HEK293 (cell line): ENCODE measurements at regions not wholly inside any gene's neighbourhood (a gene's known extent, or its start where the extent isn't known, plus 50 kb on each side); places are given as distances from the start of the nearest gene placed in this dataset.

ENCODE experiments used
- CTCF ChIA-PET: fragments of 350-600 bp; formaldehyde crosslinking; extraction: SDS; loops from one replicate; lab custom pipeline; 2021; ENCODE audit warnings: antibody characterized with exemption; lab: Yijun Ruan, JAX
- POLR2A ChIA-PET: fragments of 300-600 bp; formaldehyde crosslinking; extraction: SDS; loops from one replicate; lab custom pipeline; 2020; ENCODE audit warnings: antibody characterized with exemption, inconsistent platforms; lab: Yijun Ruan, JAX
- H3K27ac ChIP-seq: fragments of 200-500 bp; sonication (Bioruptor generic); 2 replicates; pipeline ENCODE4 v1.5.1; 2014; ENCODE audit warnings: low read depth, low read length, control low read depth, inconsistent platforms; ENCODE audit errors: extremely low read depth
- H3K36me3 ChIP-seq, 2 experiments: fragments of 200-500 bp in 1 of 2; sonication (Bioruptor generic) in 1 of 2; 1 replicate in 1 of 2; 2 replicates in 1 of 2; pipeline ENCODE4 v1.5.1; 2014 to 2017; ENCODE audit warnings: inconsistent platforms in 2 of 2, low read length in 2 of 2; ENCODE audit not compliant: control insufficient read depth in 2 of 2, insufficient read depth in 1 of 2
- H3K4me1 ChIP-seq: fragments of 200-500 bp; sonication (Bioruptor generic); 2 replicates; pipeline ENCODE4 v1.5.1; 2014; ENCODE audit warnings: mild to moderate bottlenecking, low read length, inconsistent platforms; ENCODE audit not compliant: control insufficient read depth, insufficient read depth
- H3K4me3 ChIP-seq: 2 replicates; pipeline ENCODE4 v1.5.1; 2011; ENCODE audit warnings: low read depth, mild to moderate bottlenecking, control low read depth, low read length, moderate library complexity
- H3K9me3 ChIP-seq: fragments of 200-500 bp; sonication (Bioruptor generic); 2 replicates; pipeline ENCODE4 v1.5.1; 2014; ENCODE audit warnings: low read depth, low read length, inconsistent platforms; ENCODE audit not compliant: control insufficient read depth, insufficient read depth
- CTCF ChIP-seq: fragments of 450-650 bp; formaldehyde crosslinking; IDR thresholded peaks from 2 replicates; pipeline ENCODE4 v1.5.1; 2016; ENCODE audit warnings: missing biosample characterization, missing genetic modification characterization
- HOXA7 ChIP-seq: sonication (generic); formaldehyde crosslinking; IDR thresholded peaks from 2 replicates; pipeline ENCODE4 v1.8.1; 2022; ENCODE audit warnings: missing genetic modification reagents, borderline replicate concordance
- INSM2 ChIP-seq: fragments of 450-650 bp; formaldehyde crosslinking; IDR thresholded peaks from 2 replicates; pipeline ENCODE4 v1.5.1; 2016; ENCODE audit warnings: missing biosample characterization, missing genetic modification characterization
- MEIS1 ChIP-seq: sonication (generic); formaldehyde crosslinking; IDR thresholded peaks from 2 replicates; pipeline ENCODE4 v1.8.1; 2022; ENCODE audit warnings: missing genetic modification reagents, mild to moderate bottlenecking, borderline replicate concordance
- PRDM2 ChIP-seq: fragments of 450-650 bp; formaldehyde crosslinking; IDR thresholded peaks from 2 replicates; pipeline ENCODE4 v1.5.1; 2016; ENCODE audit warnings: missing biosample characterization, missing genetic modification characterization, borderline replicate concordance
- REPIN1 ChIP-seq: fragments of 450-650 bp; formaldehyde crosslinking; IDR thresholded peaks from 2 replicates; pipeline ENCODE4 v1.5.1; 2017; ENCODE audit warnings: missing biosample characterization, missing genetic modification characterization, low read depth
- TRIM28 ChIP-seq: IDR thresholded peaks from 2 replicates; pipeline ENCODE4 v1.6.1; 2011; ENCODE audit warnings: low read length, control low read depth, borderline replicate concordance
- ZFP37 ChIP-seq: fragments of 450-650 bp; formaldehyde crosslinking; IDR thresholded peaks from 2 replicates; pipeline ENCODE4 v1.5.1; 2016; ENCODE audit warnings: missing biosample characterization, missing genetic modification characterization
- ZFP69B ChIP-seq: fragments of 450-650 bp; formaldehyde crosslinking; IDR thresholded peaks from 2 replicates; pipeline ENCODE4 v1.5.1; 2016; ENCODE audit warnings: missing biosample characterization, missing genetic modification characterization
- ZNF140 ChIP-seq: fragments of 450-650 bp; formaldehyde crosslinking; IDR thresholded peaks from 2 replicates; pipeline ENCODE4 v1.5.1; 2016; ENCODE audit warnings: missing biosample characterization, missing genetic modification characterization
- ZNF19 ChIP-seq: fragments of 450-650 bp; formaldehyde crosslinking; IDR thresholded peaks from 2 replicates; pipeline ENCODE4; 2016; ENCODE audit warnings: missing biosample characterization, missing genetic modification characterization, low read depth
- ZNF223 ChIP-seq: fragments of 450-650 bp; formaldehyde crosslinking; IDR thresholded peaks from 2 replicates; pipeline ENCODE4 v1.5.1; 2016; ENCODE audit warnings: missing biosample characterization, missing genetic modification characterization
- ZNF335 ChIP-seq: fragments of 450-650 bp; formaldehyde crosslinking; conservative IDR thresholded peaks from 2 replicates; pipeline ENCODE4 v1.5.1; 2016; ENCODE audit warnings: missing biosample characterization, missing genetic modification characterization
- ZNF366 ChIP-seq: fragments of 450-650 bp; formaldehyde crosslinking; conservative IDR thresholded peaks from 2 replicates; pipeline ENCODE4 v1.5.1; 2016; ENCODE audit warnings: missing biosample characterization, missing genetic modification characterization
- ZNF423 ChIP-seq: fragments of 450-650 bp; formaldehyde crosslinking; IDR thresholded peaks from 2 replicates; pipeline ENCODE4 v1.5.1; 2016; ENCODE audit warnings: missing biosample characterization, missing genetic modification characterization
- ZNF501 ChIP-seq: fragments of 450-650 bp; formaldehyde crosslinking; IDR thresholded peaks from 2 replicates; pipeline ENCODE4 v1.5.1; 2016; ENCODE audit warnings: missing biosample characterization, missing genetic modification characterization
- ZNF529 ChIP-seq: fragments of 450-650 bp; formaldehyde crosslinking; IDR thresholded peaks from 2 replicates; pipeline ENCODE4 v1.5.1; 2017; ENCODE audit warnings: missing genetic modification characterization, missing biosample characterization; ENCODE audit not compliant: insufficient replicate concordance
- ZNF544 ChIP-seq: fragments of 450-650 bp; formaldehyde crosslinking; IDR thresholded peaks from 2 replicates; pipeline ENCODE4 v1.5.0; 2017; ENCODE audit warnings: missing biosample characterization, missing genetic modification characterization
- ZNF560 ChIP-seq: fragments of 450-650 bp; formaldehyde crosslinking; IDR thresholded peaks from 2 replicates; pipeline ENCODE4 v1.5.1; 2017; ENCODE audit warnings: missing biosample characterization, missing genetic modification characterization, borderline replicate concordance
- ZNF596 ChIP-seq: fragments of 450-650 bp; IDR thresholded peaks from 2 replicates; pipeline ENCODE4 v1.5.0; 2018; ENCODE audit warnings: missing biosample characterization, mild to moderate bottlenecking, missing genetic modification characterization, moderate library complexity
- ZNF624 ChIP-seq: fragments of 450-650 bp; formaldehyde crosslinking; IDR thresholded peaks from 2 replicates; pipeline ENCODE4 v1.5.1; 2017; ENCODE audit warnings: missing biosample characterization, missing genetic modification characterization
- ZNF664 ChIP-seq: fragments of 450-650 bp; formaldehyde crosslinking; IDR thresholded peaks from 2 replicates; pipeline ENCODE4 v1.5.1; 2016; ENCODE audit warnings: missing biosample characterization, missing genetic modification characterization
- ZNF768 ChIP-seq: fragments of 450-650 bp; formaldehyde crosslinking; IDR thresholded peaks from 2 replicates; pipeline ENCODE4 v1.5.1; 2018; ENCODE audit warnings: missing biosample characterization, mild to moderate bottlenecking, missing genetic modification characterization
- TF ChIP-seq, protein P1 (sequence below): fragments of 450-650 bp; formaldehyde crosslinking; IDR thresholded peaks from 2 replicates; pipeline ENCODE4 v1.5.1; 2017; ENCODE audit warnings: missing biosample characterization, mild to moderate bottlenecking, missing genetic modification characterization, moderate library complexity
- TF ChIP-seq, protein P2 (sequence below): fragments of 450-650 bp; formaldehyde crosslinking; IDR thresholded peaks from 2 replicates; pipeline ENCODE4 v1.5.1; 2016; ENCODE audit warnings: missing biosample characterization, missing genetic modification characterization

GRCh38 chr16:62602790-62603189, 566.6 kb upstream of the CDH8 start (continued):
- no peak for TF ChIP-seq PRDM2
- no peak for TF ChIP-seq ZNF366 (tag by site-specific recombination)
- no peak for TF ChIP-seq ZNF560 (tag by site-specific recombination)
- TF ChIP-seq ZNF223 = no peak
- TF ChIP-seq ZNF335 (tag by site-specific recombination) = no peak

- no peaks in the 10 kb centered on the region for H3K9me3 ChIP-seq
- POLR2A ChIA-PET = no interaction called here
- TF ChIP-seq CTCF (tag by site-specific recombination) = no peak
- no peak for TF ChIP-seq ZNF529 (tag by site-specific recombination)
- no peak for TF ChIP-seq ZFP37 (tag by site-specific recombination)
- TF ChIP-seq ZNF423 = no peak
- TF ChIP-seq, protein P1, sequence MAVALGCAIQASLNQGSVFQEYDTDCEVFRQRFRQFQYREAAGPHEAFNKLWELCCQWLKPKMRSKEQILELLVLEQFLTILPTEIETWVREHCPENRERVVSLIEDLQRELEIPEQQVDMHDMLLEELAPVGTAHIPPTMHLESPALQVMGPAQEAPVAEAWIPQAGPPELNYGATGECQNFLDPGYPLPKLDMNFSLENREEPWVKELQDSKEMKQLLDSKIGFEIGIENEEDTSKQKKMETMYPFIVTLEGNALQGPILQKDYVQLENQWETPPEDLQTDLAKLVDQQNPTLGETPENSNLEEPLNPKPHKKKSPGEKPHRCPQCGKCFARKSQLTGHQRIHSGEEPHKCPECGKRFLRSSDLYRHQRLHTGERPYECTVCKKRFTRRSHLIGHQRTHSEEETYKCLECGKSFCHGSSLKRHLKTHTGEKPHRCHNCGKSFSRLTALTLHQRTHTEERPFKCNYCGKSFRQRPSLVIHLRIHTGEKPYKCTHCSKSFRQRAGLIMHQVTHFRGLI = no peak
- TF ChIP-seq ZNF768 (tag by site-specific recombination) = no peak
- no peak overlapping the region for H3K4me3 ChIP-seq
- no peaks in the 10 kb centered on the region for H3K4me1 ChIP-seq
- H3K27ac ChIP-seq = no peak overlapping the region
- CTCF ChIA-PET = interaction anchor here (0.7 kb wide), 1 partner anchor 390 kb away, joined by 4 read pairs; no protein-coding TSS in a partner anchor
- H3K36me3 ChIP-seq = no peaks in the 10 kb centered on the region
These were observed 561.6 kb upstream of the CDH8 start for GRCh38 chr16:62597875-62598274.

DNA sequence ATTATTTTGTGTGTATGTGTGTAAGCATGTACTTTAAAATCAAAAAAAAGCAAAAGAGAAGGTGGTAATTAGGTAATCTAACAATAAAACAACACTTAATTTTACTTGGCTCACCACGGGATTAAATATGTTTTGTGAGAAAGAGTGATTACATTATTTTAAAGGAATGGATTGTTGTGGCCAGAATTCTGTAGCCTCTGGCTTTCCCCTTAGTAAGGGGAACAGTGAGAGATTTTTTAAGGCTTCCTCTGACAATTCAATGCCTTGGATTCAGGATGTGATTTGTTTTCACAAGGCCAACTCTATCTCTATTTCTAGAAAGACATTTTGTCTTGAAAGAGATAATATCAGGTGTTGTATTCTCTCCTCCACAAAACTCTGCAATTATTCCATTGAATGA, 560.3 kb upstream of the CDH8 start:
- Histone ChIP-seq H3K9me3 (no peaks in the 10 kb centered on the region), H3K4me3 (no peak overlapping the region), H3K36me3 (no peaks in the 10 kb centered on the region), H3K27ac (no peak overlapping the region), H3K4me1 (no peaks in the 10 kb centered on the region)
- ChIA-PET POLR2A (no interaction called here), CTCF (no interaction called here)
- no peak for TF ChIP-seq HOXA7 (CRISPR knock-in tag)
- TF ChIP-seq, protein P2, sequence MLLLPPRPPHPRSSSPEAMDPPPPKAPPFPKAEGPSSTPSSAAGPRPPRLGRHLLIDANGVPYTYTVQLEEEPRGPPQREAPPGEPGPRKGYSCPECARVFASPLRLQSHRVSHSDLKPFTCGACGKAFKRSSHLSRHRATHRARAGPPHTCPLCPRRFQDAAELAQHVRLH (tag by site-specific recombination) = no peak
- TF ChIP-seq INSM2 (tag by site-specific recombination) = no peak
- no peak for TF ChIP-seq ZNF544 (tag by site-specific recombination)
- no peak for TF ChIP-seq ZFP69B
- no peak for TF ChIP-seq ZNF140 (tag by site-specific recombination)
- no peak for TF ChIP-seq ZNF664 (tag by site-specific recombination)
- no peak for TF ChIP-seq TRIM28
- no peak for TF ChIP-seq REPIN1
- no peak for TF ChIP-seq ZNF501 (tag by site-specific recombination)
- no peak for TF ChIP-seq ZNF19 (tag by site-specific recombination)
- no peak for TF ChIP-seq ZNF624 (tag by site-specific recombination)
- no peak for TF ChIP-seq ZNF596 (tag by site-specific recombination)
- TF ChIP-seq MEIS1 = no peak
